ENCODE measurements at regions not wholly inside any gene's neighbourhood (a gene's known extent, or its start where the extent isn't known, plus 50 kb on each side); places are given as distances from the start of the nearest gene placed in this dataset.

- Histone ChIP-seq H3K4me3 (ENCODE audit: low read depth, low read length) (no peak overlapping the region), H3K27me3 (ENCODE audit: control insufficient read depth, insufficient read depth, low read length) (no peaks in the 10 kb centered on the region), H3K36me3 (ENCODE audit: control insufficient read depth, insufficient read depth, low read length) (no peaks in the 10 kb centered on the region)
- POLR2A ChIA-PET = no interaction called here
- CTCF ChIA-PET = interaction anchor here (0.7 kb wide), 1 partner anchor 19 kb away, joined by 3 read pairs; no protein-coding TSS in a partner anchor
- TF ChIP-seq CTCF (IDR thresholded peaks at IDR 0.05; ENCODE audit: insufficient read depth, low read depth, low read length) = no peak
- DNase-seq (ENCODE audit: low read depth) = no peak
Measured at GRCh38 chr12:61647566-61647965, 612.6 kb upstream of the USP15 start.

GRCh38 chr12:61652265-61652664 lies 607.9 kb upstream of the USP15 start:
- no peak for TF ChIP-seq CTCF (IDR thresholded peaks at IDR 0.05; ENCODE audit: insufficient read depth, low read depth, low read length)
- H3K27me3 ChIP-seq (ENCODE audit: control insufficient read depth, insufficient read depth, low read length) = no peaks in the 10 kb centered on the region
- H3K4me3 ChIP-seq (ENCODE audit: low read depth, low read length) = no peak overlapping the region
- POLR2A ChIA-PET = no interaction called here
- CTCF ChIA-PET = no interaction called here
- no peak for DNase-seq (ENCODE audit: low read depth)
- H3K36me3 ChIP-seq (ENCODE audit: control insufficient read depth, insufficient read depth, low read length) = no peaks in the 10 kb centered on the region

- no peak overlapping the region for H3K4me3 ChIP-seq (ENCODE audit: low read depth, low read length)
- H3K36me3 ChIP-seq (ENCODE audit: control insufficient read depth, insufficient read depth, low read length) = no peaks in the 10 kb centered on the region
- CTCF ChIA-PET = no interaction called here
- no peak for TF ChIP-seq CTCF (IDR thresholded peaks at IDR 0.05; ENCODE audit: insufficient read depth, low read depth, low read length)
- no peak for DNase-seq (ENCODE audit: low read depth)
- no peaks in the 10 kb centered on the region for H3K27me3 ChIP-seq (ENCODE audit: control insufficient read depth, insufficient read depth, low read length)
- POLR2A ChIA-PET = no interaction called here
Measured at GRCh38 chr12:61654698-61655097, 605.5 kb upstream of the USP15 start.

- ChIA-PET POLR2A (no interaction called here), CTCF (no interaction called here)
- Histone ChIP-seq H3K36me3 (ENCODE audit: control insufficient read depth, insufficient read depth, low read length) (no peaks in the 10 kb centered on the region), H3K4me3 (ENCODE audit: low read depth, low read length) (no peak overlapping the region), H3K27me3 (ENCODE audit: control insufficient read depth, insufficient read depth, low read length) (no peaks in the 10 kb centered on the region)
- no peak for DNase-seq (ENCODE audit: low read depth)
- TF ChIP-seq CTCF (IDR thresholded peaks at IDR 0.05; ENCODE audit: insufficient read depth, low read depth, low read length) = no peak
Measured at GRCh38 chr12:61655241-61655640, 605.0 kb upstream of the USP15 start.

GRCh38 chr12:61667676-61668075 lies 592.5 kb upstream of the USP15 start:
- no peak for TF ChIP-seq CTCF (IDR thresholded peaks at IDR 0.05; ENCODE audit: insufficient read depth, low read depth, low read length)
- ChIA-PET CTCF (no interaction called here), POLR2A (no interaction called here)
- no peaks in the 10 kb centered on the region for H3K27me3 ChIP-seq (ENCODE audit: control insufficient read depth, insufficient read depth, low read length)
- DNase-seq (ENCODE audit: low read depth) = no peak
- no peak overlapping the region for H3K4me3 ChIP-seq (ENCODE audit: low read depth, low read length)
- H3K36me3 ChIP-seq (ENCODE audit: control insufficient read depth, insufficient read depth, low read length) = no peaks in the 10 kb centered on the region

Measured in BJ (cell line).